DMS53 (cell line): ENCODE measurements at regions not wholly inside any gene's neighbourhood (a gene's known extent, or its start where the extent isn't known, plus 50 kb on each side); places are given as distances from the start of the nearest gene placed in this dataset.
"Not testable (repeated sequence)": the region's sequence is repeated elsewhere in the genome, so short reads cannot be mapped to it uniquely, and the experiment has no call there.

ENCODE experiments used
- DNase-seq: peaks from one replicate; lab custom pipeline; 2025; lab: John Stamatoyannopoulos, UW

DNA sequence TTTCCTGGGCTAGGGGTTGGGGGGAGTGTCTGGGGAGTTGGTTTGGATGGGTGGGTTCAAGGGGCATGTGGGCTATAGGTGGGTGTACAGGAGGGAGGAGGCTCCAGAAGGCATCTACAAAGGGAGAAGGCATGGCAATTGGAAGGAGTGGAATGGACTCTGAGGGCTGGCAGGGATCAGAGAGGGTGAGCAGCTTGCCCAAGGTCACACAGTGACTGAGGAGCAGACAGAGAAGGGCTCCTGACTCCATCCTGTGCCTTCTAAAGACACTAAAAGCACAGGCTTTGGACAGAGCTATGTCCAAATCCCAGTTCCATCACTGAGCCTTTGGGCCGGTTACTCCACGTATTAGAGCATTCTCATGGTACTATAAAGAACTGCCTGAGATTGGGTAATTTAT lies 151.8 kb downstream of the PTPRU start:
- no peak for DNase-seq

DNA sequence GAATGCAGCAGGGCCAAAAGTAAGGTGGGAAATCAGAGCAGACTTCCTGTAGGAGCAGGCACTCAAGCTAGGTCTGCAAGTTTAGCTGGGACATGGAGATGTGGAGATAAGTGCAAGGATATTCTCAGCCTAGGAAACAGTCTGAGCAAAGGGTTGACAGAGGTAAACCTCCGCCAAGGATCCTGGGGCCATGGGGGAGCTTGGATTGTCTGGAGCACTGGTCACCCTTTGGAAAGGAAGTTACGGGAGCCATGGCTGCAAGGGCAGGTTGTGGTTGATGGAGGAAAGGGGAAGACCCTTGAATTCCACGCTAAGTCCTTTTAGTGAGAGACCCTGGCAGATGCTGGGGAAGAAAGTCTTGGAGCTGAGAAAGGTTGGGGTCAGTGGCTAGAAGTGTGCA lies 150.9 kb downstream of the PTPRU start:
- DNase-seq: no peak

DNA sequence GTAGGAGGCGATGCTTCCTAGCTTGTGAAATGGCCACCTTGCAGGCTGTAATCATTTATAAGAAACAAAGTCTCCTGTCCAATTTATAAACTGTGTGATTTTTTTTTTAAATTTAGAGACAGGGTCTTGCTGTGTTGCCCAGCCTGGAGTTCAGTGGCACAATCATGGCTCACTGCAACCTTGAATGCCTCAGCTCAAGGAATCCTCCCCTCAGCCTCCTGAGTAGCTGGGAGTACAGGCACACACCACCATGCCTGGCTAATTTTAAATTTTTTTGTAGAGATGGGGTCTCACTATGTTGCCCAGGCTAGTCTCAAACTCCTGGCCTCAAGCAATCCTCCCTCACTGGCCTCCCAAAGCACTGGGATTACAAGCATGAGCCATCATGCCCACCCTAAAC lies 150.1 kb downstream of the PTPRU start:
- DNase-seq: not testable (repeated sequence)

DNA sequence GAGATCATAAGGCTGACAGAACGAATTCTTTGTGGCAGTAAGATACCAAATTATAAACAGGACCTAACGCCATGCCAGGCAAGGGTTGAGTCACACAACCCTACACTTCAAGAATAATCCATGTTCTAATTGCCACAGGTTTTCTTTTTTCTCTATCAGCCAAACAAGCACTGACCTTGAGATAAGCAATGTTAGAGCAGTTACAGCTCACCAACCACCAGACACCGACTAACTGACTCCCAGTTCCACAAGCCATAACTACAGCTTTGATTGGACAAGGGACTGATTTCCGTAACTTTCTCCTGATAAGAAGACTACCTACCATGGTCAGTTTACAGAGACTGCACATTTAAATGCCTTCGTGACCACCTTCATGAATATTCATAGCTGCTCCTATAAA lies 149.6 kb downstream of the PTPRU start:
- DNase-seq: no peak

DNA sequence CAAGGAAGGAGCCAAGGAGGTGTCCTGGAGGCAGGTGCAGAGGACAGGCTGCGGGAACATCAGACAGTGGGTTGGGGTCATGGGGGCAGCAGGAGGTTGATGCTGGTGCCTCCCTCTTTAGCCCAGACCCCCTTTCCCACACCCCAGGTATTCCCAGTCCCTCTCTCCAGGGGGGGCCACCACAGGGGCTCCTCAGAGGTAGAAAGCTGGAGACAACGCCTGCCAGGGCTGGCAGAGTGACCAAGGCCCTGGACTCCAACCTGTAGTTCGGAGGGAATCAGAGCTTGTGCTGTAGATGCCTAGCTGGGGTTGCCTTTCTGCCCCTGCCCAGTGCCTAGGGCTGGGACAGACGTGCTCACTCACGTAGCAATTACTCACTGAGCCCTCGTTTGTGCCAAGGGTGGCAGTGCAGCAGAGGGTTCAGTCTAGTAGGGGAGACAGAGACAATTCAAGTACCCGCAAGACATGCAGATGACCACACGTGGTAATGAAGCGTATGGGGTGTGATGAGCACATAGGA lies 148.2 kb downstream of the PTPRU start:
- no peak for DNase-seq

DNA sequence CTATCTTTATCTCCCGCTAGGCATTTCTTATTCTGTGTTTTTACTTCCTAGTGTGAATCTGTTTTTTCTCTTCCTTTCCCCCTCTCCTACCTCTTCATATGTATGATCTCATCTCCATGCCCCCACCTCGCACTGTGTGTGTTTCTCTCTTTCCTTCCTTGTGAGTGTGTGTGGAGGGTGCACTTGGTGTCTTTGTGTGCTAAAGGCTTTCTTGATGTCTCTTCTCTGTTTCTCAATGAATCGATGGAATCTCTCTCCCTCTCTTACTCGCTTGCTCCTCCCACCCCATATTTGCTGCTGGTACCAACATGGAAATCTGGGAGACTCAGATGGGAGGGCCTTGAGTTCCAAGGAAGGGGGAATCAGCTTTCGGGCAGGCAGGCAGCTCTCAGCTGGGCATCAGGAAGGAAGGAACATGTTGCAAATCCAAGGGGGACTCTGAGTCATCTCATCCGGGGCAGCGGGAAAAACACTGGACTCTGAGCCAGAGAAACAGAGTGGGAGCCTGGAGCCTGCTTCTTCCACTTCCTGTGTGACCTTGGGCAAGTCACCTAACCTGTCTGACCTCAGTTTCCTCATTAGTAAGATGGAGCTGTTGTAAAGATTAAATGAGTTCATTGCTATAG lies 147.5 kb downstream of the PTPRU start:
- DNase-seq: no peak

DNA sequence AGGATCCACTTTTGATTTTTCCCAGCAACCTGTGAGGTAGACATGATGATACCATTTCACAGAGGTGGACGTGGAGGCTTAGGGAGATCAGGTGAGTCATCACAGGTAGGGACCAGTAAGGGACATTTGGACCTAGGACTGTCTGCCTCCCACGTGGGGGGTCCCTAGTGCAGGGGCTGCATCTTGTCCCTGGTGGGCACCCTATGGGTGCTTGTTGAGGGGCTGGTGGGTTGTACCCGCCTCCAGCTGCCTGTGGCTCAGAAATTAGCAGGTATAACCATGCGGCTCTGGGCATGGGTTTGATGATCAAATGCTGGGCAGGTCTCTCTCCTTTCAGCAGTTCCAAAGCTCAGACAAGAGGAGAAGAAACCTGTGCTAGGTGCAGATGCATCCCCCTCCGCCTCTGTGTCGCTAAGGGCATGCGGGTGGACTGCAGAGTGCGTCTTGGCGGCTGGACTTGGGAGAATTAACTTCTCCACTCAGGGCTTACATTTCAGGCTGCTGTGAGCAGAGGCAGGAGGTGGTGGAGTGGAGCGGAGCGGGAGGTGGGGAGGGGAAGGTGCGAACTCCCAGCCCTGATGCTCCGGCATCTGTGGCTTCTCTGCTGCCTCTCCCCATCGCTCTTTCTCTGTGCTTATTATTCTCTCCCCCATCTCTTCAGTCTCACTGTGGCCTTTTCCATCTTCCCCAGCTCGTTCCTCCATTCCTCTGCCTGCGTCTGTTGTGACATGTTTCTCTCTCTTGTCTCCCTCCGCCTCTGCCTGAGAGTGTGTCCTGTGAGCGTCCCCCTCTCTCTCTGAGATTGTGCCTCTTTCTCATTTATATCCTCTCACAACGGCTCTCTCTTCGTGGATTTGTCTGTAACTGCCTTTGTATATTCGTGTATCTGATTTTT lies 146.8 kb downstream of the PTPRU start:
- no peak for DNase-seq

DNA sequence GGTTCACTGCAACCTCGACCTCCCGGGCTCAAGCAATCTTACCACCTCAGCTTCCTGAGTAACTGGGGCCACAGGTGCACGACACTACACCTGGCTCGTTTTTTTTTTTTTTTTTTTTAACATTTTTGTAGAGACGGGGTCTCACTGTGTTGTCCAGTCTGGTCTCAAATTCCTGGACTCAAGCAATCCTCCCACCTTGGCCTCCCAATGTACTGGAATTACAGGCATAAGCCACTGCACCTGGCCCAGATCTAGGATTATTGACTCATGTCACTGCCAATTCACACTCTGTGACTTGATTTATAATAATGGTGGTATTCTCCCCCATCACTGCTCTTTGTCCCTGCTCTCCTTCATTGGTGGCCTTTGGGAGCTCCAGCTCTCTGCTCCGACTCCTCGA lies 145.1 kb downstream of the PTPRU start:
- DNase-seq: no peak

DNA sequence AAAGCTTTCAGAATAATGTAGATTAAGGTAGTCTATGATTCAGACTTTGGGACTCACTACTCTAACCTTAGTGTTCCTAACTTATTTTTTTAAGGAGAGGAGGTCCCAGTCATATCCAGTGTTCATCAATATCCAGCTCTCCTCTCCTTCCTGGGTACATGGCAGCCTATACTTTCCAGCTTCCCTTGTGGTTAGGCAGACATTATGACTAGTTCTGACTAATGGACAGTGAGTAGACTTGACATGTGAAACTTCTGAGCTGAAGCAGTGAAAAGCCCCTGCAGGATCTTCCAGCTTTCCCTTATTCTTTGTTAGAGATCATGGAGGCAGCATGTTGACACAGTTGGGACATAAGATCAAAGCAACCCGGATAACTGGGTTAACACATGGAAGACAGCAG lies 144.2 kb downstream of the PTPRU start:
- no peak for DNase-seq

DNA sequence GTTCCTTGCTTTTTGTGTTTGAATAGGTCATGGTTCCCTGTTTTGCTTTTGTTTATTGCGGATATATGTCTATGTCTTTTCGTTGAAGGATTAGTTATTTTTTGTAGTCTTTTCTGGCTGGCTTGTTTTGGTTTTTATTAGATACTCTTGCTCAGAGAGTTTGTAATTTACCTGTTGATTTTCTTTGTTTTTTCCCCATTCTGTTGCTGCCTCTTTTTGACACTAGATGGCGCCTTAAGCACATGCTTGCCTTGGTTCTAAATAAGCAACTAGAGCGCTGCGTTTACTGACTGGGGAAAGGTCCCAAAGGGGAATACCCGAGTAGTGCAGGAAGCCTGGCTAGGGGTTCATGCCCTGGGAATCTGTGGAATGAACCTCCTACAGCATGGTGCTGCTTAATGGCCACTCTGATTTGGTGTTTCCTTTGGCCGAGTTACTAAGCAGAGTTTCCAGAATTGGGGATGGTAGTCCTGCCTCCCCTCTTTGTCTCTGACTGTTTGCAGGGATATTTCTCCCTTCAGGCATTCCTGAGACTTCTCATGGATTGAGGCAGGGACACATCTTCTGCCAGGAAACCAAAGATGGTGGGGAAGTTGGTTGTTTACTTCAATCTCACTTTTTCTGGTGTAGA lies 143.2 kb downstream of the PTPRU start:
- DNase-seq: peak; percentile 78
